ENCODE measurements at regions not wholly inside any gene's neighbourhood (a gene's known extent, or its start where the extent isn't known, plus 50 kb on each side); places are given as distances from the start of the nearest gene placed in this dataset.

GRCh38 chr3:34200576-34200975, 402.1 kb downstream of the PDCD6IP start:
- DNase-seq: no peak

GRCh38 chr3:34202975-34203374, 404.5 kb downstream of the PDCD6IP start:
- no peak for DNase-seq

- DNase-seq: no peak
Measured at GRCh38 chr3:34203386-34203785, 405.0 kb downstream of the PDCD6IP start.

GRCh38 chr3:34207002-34207401, 408.6 kb downstream of the PDCD6IP start:
- no peak for DNase-seq

GRCh38 chr3:34207806-34208205, 409.4 kb downstream of the PDCD6IP start:
- DNase-seq: no peak

- DNase-seq: no peak
Measured at GRCh38 chr3:34212175-34212574, 413.7 kb downstream of the PDCD6IP start.

GRCh38 chr3:34212656-34213055, 414.2 kb downstream of the PDCD6IP start:
- no peak for DNase-seq

GRCh38 chr3:34213478-34213877, 415.0 kb downstream of the PDCD6IP start:
- DNase-seq: no peak

GRCh38 chr3:34216711-34217335, 418.4 kb downstream of the PDCD6IP start:
- no peak for DNase-seq

GRCh38 chr3:34218706-34219385, 420.4 kb downstream of the PDCD6IP start:
- DNase-seq: no peak

- no peak for DNase-seq
Measured at GRCh38 chr3:34219556-34219955, 421.1 kb downstream of the PDCD6IP start.

- DNase-seq: no peak
Measured at GRCh38 chr3:34225821-34226366, 427.5 kb downstream of the PDCD6IP start.

GRCh38 chr3:34229876-34230275, 431.4 kb downstream of the PDCD6IP start:
- DNase-seq: peak; percentile 32

- no peak for DNase-seq
Measured at GRCh38 chr3:34235096-34235495, 436.7 kb downstream of the PDCD6IP start.

GRCh38 chr3:34237946-34238345, 439.5 kb downstream of the PDCD6IP start:
- DNase-seq: no peak

GRCh38 chr3:34238407-34238806, 440.0 kb downstream of the PDCD6IP start:
- DNase-seq: no peak

- DNase-seq: no peak
Measured at GRCh38 chr3:34239287-34239686, 440.9 kb downstream of the PDCD6IP start.

- no peak for DNase-seq
Measured at GRCh38 chr3:34239875-34240274, 441.4 kb downstream of the PDCD6IP start.

GRCh38 chr3:34247401-34247800, 449.0 kb downstream of the PDCD6IP start:
- no peak for DNase-seq

- DNase-seq: no peak
Measured at GRCh38 chr3:34248352-34248751, 449.9 kb downstream of the PDCD6IP start.

GRCh38 chr3:34254285-34254684, 455.9 kb downstream of the PDCD6IP start:
- no peak for DNase-seq

GRCh38 chr3:34256021-34256420, 457.6 kb downstream of the PDCD6IP start:
- DNase-seq: peak; percentile 89

GRCh38 chr3:34256791-34257190, 458.4 kb downstream of the PDCD6IP start:
- no peak for DNase-seq

- no peak for DNase-seq
Measured at GRCh38 chr3:34258271-34258998, 460.0 kb downstream of the PDCD6IP start.
